GM12878 (cell line): ENCODE measurements at regions not wholly inside any gene's neighbourhood (a gene's known extent, or its start where the extent isn't known, plus 50 kb on each side); places are given as distances from the start of the nearest gene placed in this dataset.

Experiments
- ATAC-seq: fragments of 200-7000 bp; cut with Tn5 transposase; 3 replicates; pipeline ENCODE4 v1.9.1; 2020; ENCODE audit warnings: mild to moderate bottlenecking, moderate library complexity
- BruUV-seq: library from RNA; stranded (reverse); fragments of 400-500 nt; replicated peaks from 2 replicates; lab custom pipeline; 2021; lab: Mats Ljungman, UMichigan
- CTCF ChIA-PET: fragments of 300-600 bp; sonication (Branson Sonifier 250); formaldehyde crosslinking; extraction: SDS; loops from one replicate; lab custom pipeline; 2021; ENCODE audit warnings: inconsistent platforms; lab: Yijun Ruan, JAX
- POLR2A ChIA-PET: fragments of 350-600 bp; formaldehyde crosslinking; extraction: SDS; loops from one replicate; lab custom pipeline; 2021; ENCODE audit warnings: inconsistent platforms; lab: Charles Lee
- RAD21 ChIA-PET: fragments of 300-600 bp; sonication (Branson Sonifier 250); formaldehyde crosslinking; loops from one replicate; lab custom pipeline; 2023; ENCODE audit warnings: antibody characterized with exemption; ENCODE audit not compliant: unreplicated experiment; lab: Charles Lee
- SMC1A ChIA-PET: fragments of 300-600 bp; sonication (Branson Sonifier 250); formaldehyde crosslinking; loops from one replicate; lab custom pipeline; 2023; ENCODE audit not compliant: unreplicated experiment, uncharacterized antibody; lab: Charles Lee
- DNase-seq: peaks from one replicate; pipeline ENCODE4 v3.0.0-alpha.2; 2011; ENCODE audit warnings: low read depth, low spot score
- FAIRE-seq: peaks from 3 replicates; lab custom pipeline; 2011; peaks lifted over from hg19 to GRCh38; lab: Jason Lieb, UNC
- H2AFZ ChIP-seq: 2 replicates; pipeline ENCODE4 v1.6.0; 2011; ENCODE audit warnings: low read depth, low read length, control low read depth; ENCODE audit not compliant: control insufficient read depth
- H3K27ac ChIP-seq: 2 replicates; pipeline ENCODE4 v1.5.1; 2011; ENCODE audit warnings: control low read depth; ENCODE audit not compliant: control insufficient read depth, insufficient read depth
- H3K27me3 ChIP-seq, 2 experiments: replicated peaks in 1 of 2; 2 replicates each; pipeline versions ENCODE4 v1.6.0 to v1.6.1; 2011; ENCODE audit warnings: low read length in 1 of 2; ENCODE audit not compliant: control insufficient read depth in 2 of 2, insufficient read depth in 2 of 2
- H3K36me3 ChIP-seq, 2 experiments: 2 replicates each; pipeline ENCODE4 v1.5.1; 2011; ENCODE audit warnings: low read length in 1 of 2; ENCODE audit not compliant: control insufficient read depth in 2 of 2, insufficient read depth in 2 of 2
- H3K4me1 ChIP-seq: 2 replicates; pipeline ENCODE4 v1.6.1; 2011; ENCODE audit warnings: mild to moderate bottlenecking, low read length, moderate library complexity, mixed read lengths; ENCODE audit not compliant: control insufficient read depth, insufficient read depth
- H3K4me2 ChIP-seq: 2 replicates; pipeline ENCODE4 v1.6.0; 2011; ENCODE audit warnings: control low read depth; ENCODE audit not compliant: control insufficient read depth, insufficient read depth
- H3K4me3 ChIP-seq: fragments of 200-600 bp; sonication (generic); 2 replicates; pipeline ENCODE4 v1.5.1; 2016
- H3K79me2 ChIP-seq: 2 replicates; pipeline ENCODE4 v1.6.0; 2011; ENCODE audit warnings: low read length; ENCODE audit not compliant: control insufficient read depth, insufficient read depth
- H3K9ac ChIP-seq: 2 replicates; pipeline ENCODE4 v1.8.0; 2011; ENCODE audit warnings: low read length, control low read depth, mixed read lengths; ENCODE audit not compliant: control insufficient read depth, insufficient read depth
- H3K9me3 ChIP-seq: replicated peaks from 3 replicates; pipeline ENCODE4 v1.5.1; 2011; ENCODE audit warnings: mild to moderate bottlenecking, low read length; ENCODE audit not compliant: control insufficient read depth, insufficient read depth
- H4K20me1 ChIP-seq: 2 replicates; pipeline ENCODE4 v1.6.0; 2011; ENCODE audit not compliant: control insufficient read depth, insufficient read depth
- BCLAF1 ChIP-seq: fragments of 450-650 bp; IDR thresholded peaks from 2 replicates; pipeline ENCODE4 v1.6.1; 2017; ENCODE audit warnings: antibody characterized with exemption, mild to moderate bottlenecking, moderate library complexity
- BMI1 ChIP-seq: fragments of 450-650 bp; IDR thresholded peaks from 2 replicates; pipeline ENCODE4 v1.6.1; 2016; ENCODE audit warnings: mild to moderate bottlenecking, moderate library complexity, borderline replicate concordance
- BRCA1 ChIP-seq: IDR thresholded peaks from 2 replicates; pipeline ENCODE4 v1.6.1; 2011; ENCODE audit warnings: low read depth, low read length, improper control_type of control experiment
- CBX3 ChIP-seq: fragments of 200-600 bp; sonication (generic); IDR thresholded peaks from 2 replicates; pipeline ENCODE4 v1.6.1; 2016; ENCODE audit warnings: low read depth, borderline replicate concordance
- CREB1 ChIP-seq: IDR thresholded peaks from 2 replicates; pipeline ENCODE4 v1.6.1; 2012; ENCODE audit warnings: low read depth, mild to moderate bottlenecking, inconsistent platforms
- ELK1 ChIP-seq: IDR thresholded peaks from 2 replicates; pipeline ENCODE4 v1.6.1; 2012; ENCODE audit warnings: low read depth, low read length, improper control_type of control experiment
- FOXM1 ChIP-seq: IDR thresholded peaks from 2 replicates; pipeline ENCODE4 v1.6.1; 2012; ENCODE audit warnings: low read depth, mild to moderate bottlenecking, inconsistent platforms, low read length, moderate library complexity
- HDAC2 ChIP-seq: fragments of 200-600 bp; sonication (generic); IDR thresholded peaks from 2 replicates; pipeline ENCODE4 v1.6.1; 2017
- IRF3 ChIP-seq: fragments of 450-650 bp; IDR thresholded peaks from 2 replicates; pipeline ENCODE4 v1.6.1; 2014; ENCODE audit warnings: mild to moderate bottlenecking
- MXI1 ChIP-seq: fragments of 150-350 bp; IDR thresholded peaks from 2 replicates; pipeline ENCODE4 v1.6.1; 2011; ENCODE audit warnings: low read depth, mild to moderate bottlenecking, inconsistent platforms, low read length, improper control_type of control experiment
- RCOR1 ChIP-seq: conservative IDR thresholded peaks from 2 replicates; pipeline ENCODE4 v1.6.1; 2012; ENCODE audit warnings: low read depth, low read length, improper control_type of control experiment
- SKIL ChIP-seq: fragments of 450-650 bp; IDR thresholded peaks from 2 replicates; pipeline ENCODE4 v1.6.1; 2017; ENCODE audit warnings: mild to moderate bottlenecking, low read depth, inconsistent platforms; ENCODE audit not compliant: poor library complexity, severe bottlenecking
- SMAD1 ChIP-seq: fragments of 450-650 bp; IDR thresholded peaks from 2 replicates; pipeline ENCODE4 v1.6.1; 2018; ENCODE audit warnings: mild to moderate bottlenecking, low read depth; ENCODE audit not compliant: partially characterized antibody
- SP1 ChIP-seq: IDR thresholded peaks from one replicate; pipeline ENCODE4 v1.6.1; 2011; ENCODE audit warnings: low read depth, low read length
- STAT1 ChIP-seq: fragments of 450-650 bp; conservative IDR thresholded peaks from 2 replicates; pipeline ENCODE4 v1.6.1; 2014; ENCODE audit warnings: antibody characterized with exemption, mild to moderate bottlenecking
- TCF3 ChIP-seq: IDR thresholded peaks from 2 replicates; pipeline ENCODE4 v1.6.1; 2012; ENCODE audit warnings: low read depth, mild to moderate bottlenecking, low read length, borderline replicate concordance; ENCODE audit not compliant: insufficient read depth
- ZBED1 ChIP-seq: IDR thresholded peaks from 2 replicates; pipeline ENCODE4 v1.6.1; 2016; ENCODE audit warnings: borderline replicate concordance
- WGBS: methylation state at CpG from one replicate; pipeline ENCODE4 v1.1.6; 2016; ENCODE audit warnings: low lambda C conversion rate; ENCODE audit not compliant: insufficient replicate concordance, insufficient coverage; ENCODE audit errors: missing lambda C conversion rate; 5-methylcytosine and 5-hydroxymethylcytosine counted together
- in situ Hi-C: fragments of 300-500 bp; cut with MboI; formaldehyde crosslinking; loops from 9 replicates; pipeline ENCODE4 v1.14.3; 2018; ENCODE audit warnings: mixed read lengths
- intact Hi-C: fragments of 100-400 bp; cut with micrococcal nuclease; formaldehyde crosslinking; loops from one replicate; pipeline ENCODE4 v1.14.2; 2022; ENCODE audit not compliant: unreplicated experiment

GRCh38 chr18:67139899-67140298, 376.6 kb downstream of the DSEL start (continued):
- TF ChIP-seq CREB1: no peak
- TF ChIP-seq SMAD1: no peak
- TF ChIP-seq TCF3: no peak
- TF ChIP-seq SP1: no peak
- TF ChIP-seq ZBED1: no peak
- TF ChIP-seq BCLAF1: no peak

GRCh38 chr18:67135981-67136380, 380.5 kb downstream of the DSEL start:
- Histone ChIP-seq H3K4me3 (no peak overlapping the region), H3K79me2 (no peaks in the 10 kb centered on the region), H3K4me1 (no peaks in the 10 kb centered on the region), H4K20me1 (no peaks in the 10 kb centered on the region), H2AFZ (no peak overlapping the region), H3K9me3 (no peaks in the 10 kb centered on the region), H3K36me3 (no peaks in the 10 kb centered on the region), H3K27me3 (no peaks in the 10 kb centered on the region), H3K27ac (no peak overlapping the region), H3K9ac (no peak overlapping the region), H3K4me2 (no peak overlapping the region)
- in situ Hi-C loops (no loop called here), intact Hi-C loops (no loop called here)
- ChIA-PET SMC1A (interaction anchor here (0.6 to 0.9 kb wide), 2 partner anchors 9 to 462 kb away, joined by 3 read pairs; no protein-coding TSS in a partner anchor), CTCF (interaction anchor here (1.1 to 1.6 kb wide), 4 partner anchors 9 to 38 kb away, joined by 3 to 5 read pairs (median 4); no protein-coding TSS in a partner anchor), RAD21 (no interaction called here), POLR2A (no interaction called here)
- DNase-seq: no peak
- no TSS peak for BruUV-seq
- ATAC-seq: no peak
- WGBS: 12% methylated on average over 4 of the region's 4 CpGs
- TF ChIP-seq HDAC2 (no peak), BMI1 (no peak), FOXM1 (no peak), BRCA1 (no peak), ELK1 (no peak), CBX3 (no peak), RCOR1 (no peak), SKIL (no peak), IRF3 (no peak), STAT1 (no peak), ZBED1 (no peak), MXI1 (no peak)
- no peak for FAIRE-seq
